Skeletal muscle tissue (tissue), 3 donors: ENCODE measurements at regions not wholly inside any gene's neighbourhood (a gene's known extent, or its start where the extent isn't known, plus 50 kb on each side); places are given as distances from the start of the nearest gene placed in this dataset.
"Not testable (repeated sequence)": the region's sequence is repeated elsewhere in the genome, so short reads cannot be mapped to it uniquely, and the experiment has no call there.

Experiments used
- H3K27ac ChIP-seq: one replicate; pipeline ENCODE4 v1.7.0; 2013; ENCODE audit warnings: mild to moderate bottlenecking, low read depth, low read length, inconsistent platforms
- H3K27me3 ChIP-seq, 3 donors: one replicate each; pipeline ENCODE4 v1.7.0; 2013; ENCODE audit warnings: low read length in 3 of 3; ENCODE audit not compliant: control insufficient read depth in 3 of 3, insufficient read depth in 3 of 3
- H3K36me3 ChIP-seq, 3 donors: one replicate each; pipeline ENCODE4 v1.7.0; 2013; ENCODE audit warnings: low read length in 3 of 3; ENCODE audit not compliant: control insufficient read depth in 3 of 3, insufficient read depth in 3 of 3
- H3K4me1 ChIP-seq, 3 donors: one replicate each; pipeline ENCODE4 v1.7.0; 2013; ENCODE audit warnings: low read length in 3 of 3, mild to moderate bottlenecking in 3 of 3; ENCODE audit not compliant: control insufficient read depth in 3 of 3, insufficient read depth in 3 of 3
- H3K4me3 ChIP-seq, 3 donors: one replicate each; pipeline ENCODE4 v1.7.0; 2013; ENCODE audit warnings: low read length in 3 of 3
- H3K9ac ChIP-seq, 3 donors: one replicate each; pipeline ENCODE4 v1.7.0; 2013; ENCODE audit warnings: low read length in 3 of 3, mild to moderate bottlenecking in 3 of 3, moderate library complexity in 2 of 3, low read depth in 1 of 3
- H3K9me3 ChIP-seq, 3 donors: one replicate each; pipeline ENCODE4 v1.7.0; 2013; ENCODE audit warnings: low read length in 3 of 3; ENCODE audit not compliant: control insufficient read depth in 3 of 3
- donor health status: Osteomylitis.

DNA sequence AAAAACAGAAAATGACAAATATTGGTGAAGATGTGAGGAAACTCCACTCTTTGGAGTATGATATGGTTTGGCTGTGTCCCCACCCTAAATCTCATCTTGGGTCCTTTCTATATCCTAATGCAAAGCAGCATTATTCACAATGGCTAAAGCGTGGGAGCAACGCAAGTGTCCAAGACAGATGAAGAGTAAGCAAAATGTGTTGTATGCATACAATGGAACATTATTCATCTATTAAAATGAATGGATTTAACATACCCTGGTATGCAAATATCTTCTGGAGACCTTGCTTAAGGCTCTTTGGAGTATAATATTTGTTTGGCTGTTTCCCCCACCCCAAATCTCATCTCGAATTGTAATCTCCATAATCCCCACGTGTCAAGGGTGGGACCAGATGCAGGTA is 839.8 kb upstream of the POM121L12 start:
- H3K4me3 ChIP-seq, result no peak overlapping the region
- H3K9me3 ChIP-seq, result peaks cover 0 to 4% (median 0%) of the 10 kb centered on the region in 3 donors
- H3K36me3 ChIP-seq, result no peaks in the 10 kb centered on the region
- no peaks in the 10 kb centered on the region for H3K27me3 ChIP-seq
- H3K4me1 ChIP-seq, result no peaks in the 10 kb centered on the region
- H3K27ac ChIP-seq, result no peak overlapping the region
- H3K9ac ChIP-seq, result no peak overlapping the region

DNA sequence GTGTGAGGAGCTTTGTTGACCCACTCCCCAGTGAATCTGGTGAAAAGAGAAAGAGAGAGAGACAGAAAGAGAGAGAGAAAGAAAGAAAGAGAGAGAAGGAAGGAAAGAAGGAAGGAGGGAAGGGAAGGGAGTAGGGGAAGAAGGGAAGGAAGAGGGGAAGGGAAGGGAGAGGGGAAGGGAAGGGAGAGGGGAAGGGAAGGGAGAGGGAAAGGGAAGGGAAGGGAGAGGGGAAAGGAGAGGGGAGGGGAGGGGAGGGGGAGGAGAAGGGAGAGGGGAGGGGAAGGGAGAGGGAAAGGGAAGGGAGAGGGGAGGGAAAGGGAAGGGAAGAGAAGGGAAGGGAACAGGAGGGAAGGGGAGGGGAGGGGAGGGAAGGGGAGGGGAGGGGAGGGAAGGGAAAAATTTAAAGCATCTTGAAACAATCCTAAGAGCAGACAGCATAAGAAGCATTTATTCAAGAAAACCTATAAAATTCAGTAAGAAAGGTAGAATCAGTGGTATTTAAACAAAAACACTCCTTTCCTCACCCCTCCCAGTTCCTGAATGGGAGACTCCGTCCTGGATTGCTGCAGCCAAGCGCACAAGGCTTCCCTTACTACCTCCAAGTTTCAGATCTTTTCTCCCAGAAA is 846.2 kb upstream of the POM121L12 start:
- Histone ChIP-seq H3K9me3 (peaks cover 0 to 4% (median 0%) of the 10 kb centered on the region in 3 donors), H3K36me3 (no peaks in the 10 kb centered on the region), H3K4me3 (no peak overlapping the region), H3K4me1 (no peaks in the 10 kb centered on the region), H3K27ac (no peak overlapping the region), H3K27me3 (no peaks in the 10 kb centered on the region), H3K9ac (no peak overlapping the region)

DNA sequence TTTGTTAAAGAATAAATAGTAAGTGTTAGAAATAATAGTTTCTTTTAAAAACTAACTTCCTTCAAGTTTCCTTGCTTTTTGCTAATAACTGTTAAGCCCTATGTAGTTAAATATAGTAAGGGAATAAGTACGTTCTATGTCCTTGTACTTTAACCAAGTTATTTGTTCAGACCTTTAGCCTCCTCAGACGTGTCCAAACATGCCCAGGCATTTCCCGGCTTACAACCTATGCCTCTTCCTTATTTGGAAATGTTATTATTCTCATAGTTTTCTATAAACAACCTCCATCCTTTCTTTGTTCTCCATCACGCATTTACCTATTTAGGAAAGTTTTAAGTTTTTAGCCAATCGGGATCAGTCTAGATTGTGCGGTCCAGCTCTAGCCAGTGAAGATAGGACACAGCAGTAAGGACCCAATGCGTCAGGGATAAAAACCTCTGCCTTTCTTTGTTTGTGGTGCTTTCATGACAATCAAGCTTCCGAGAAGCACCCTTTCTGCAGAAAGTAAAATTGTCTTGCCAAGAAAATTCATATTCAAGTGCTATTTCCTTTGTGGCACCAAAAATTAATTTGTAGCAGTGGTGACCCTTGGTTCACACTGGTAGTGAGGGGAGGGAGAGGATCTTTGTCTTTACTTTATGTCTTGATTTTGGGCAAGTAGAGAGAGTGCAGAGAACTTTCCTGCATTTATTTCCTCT is 851.3 kb upstream of the POM121L12 start:
- Histone ChIP-seq H3K4me1 (no peaks in the 10 kb centered on the region), H3K4me3 (no peak overlapping the region), H3K9me3 (no peaks in the 10 kb centered on the region), H3K9ac (no peak overlapping the region), H3K27me3 (no peaks in the 10 kb centered on the region), H3K36me3 (no peaks in the 10 kb centered on the region), H3K27ac (no peak overlapping the region)

DNA sequence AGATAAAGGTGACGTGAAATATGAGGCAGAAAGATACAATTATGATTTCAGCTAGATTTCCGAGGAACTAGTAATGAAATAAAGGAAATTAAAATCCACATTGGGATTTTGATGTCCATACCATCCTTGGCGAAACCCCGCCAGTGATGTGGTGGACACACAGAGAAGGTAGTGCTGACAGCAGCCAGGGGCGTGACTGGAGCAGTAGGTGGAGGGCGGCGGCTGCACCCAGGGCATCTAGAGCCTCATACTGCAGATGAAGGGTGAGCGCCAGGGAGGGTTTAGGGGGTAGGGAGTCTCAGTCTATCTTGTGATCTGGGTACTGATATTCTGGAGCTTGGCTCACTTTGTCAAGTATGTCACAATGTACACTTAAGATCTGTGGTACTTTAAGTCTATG is 855.5 kb upstream of the POM121L12 start:
- no peaks in the 10 kb centered on the region for H3K4me1 ChIP-seq

DNA sequence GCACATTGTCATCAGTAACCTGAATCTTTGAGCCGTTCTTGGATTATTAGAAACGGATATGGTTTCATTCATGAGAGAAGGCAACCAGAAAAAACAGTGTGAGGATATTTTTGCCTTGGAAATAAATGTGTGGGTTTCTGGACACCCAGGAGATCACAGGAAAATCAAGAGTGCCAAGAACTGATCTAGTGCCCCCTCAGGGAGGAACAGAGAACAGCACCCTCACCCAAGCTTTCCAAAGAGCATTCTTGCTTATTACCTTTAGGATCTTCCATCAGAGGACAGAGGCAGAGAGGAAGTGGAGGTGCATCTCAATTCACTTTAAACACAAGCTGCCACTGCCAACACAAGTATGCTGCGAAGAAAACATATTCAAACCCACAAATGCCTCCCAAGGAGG is 851.5 kb upstream of the COBL start:
- Histone ChIP-seq H3K4me1 (no peaks in the 10 kb centered on the region), H3K4me3 (no peak overlapping the region), H3K27ac (no peak overlapping the region), H3K9me3 (no peaks in the 10 kb centered on the region), H3K36me3 (no peaks in the 10 kb centered on the region), H3K27me3 (no peaks in the 10 kb centered on the region), H3K9ac (no peak overlapping the region)

More for the DNA sequence above, 855.5 kb upstream of the POM121L12 start:
- H3K27ac ChIP-seq, result no peak overlapping the region
- no peaks in the 10 kb centered on the region for H3K36me3 ChIP-seq
- no peak overlapping the region for H3K4me3 ChIP-seq
- no peaks in the 10 kb centered on the region for H3K27me3 ChIP-seq
- no peaks in the 10 kb centered on the region for H3K9me3 ChIP-seq
- no peak overlapping the region for H3K9ac ChIP-seq

DNA sequence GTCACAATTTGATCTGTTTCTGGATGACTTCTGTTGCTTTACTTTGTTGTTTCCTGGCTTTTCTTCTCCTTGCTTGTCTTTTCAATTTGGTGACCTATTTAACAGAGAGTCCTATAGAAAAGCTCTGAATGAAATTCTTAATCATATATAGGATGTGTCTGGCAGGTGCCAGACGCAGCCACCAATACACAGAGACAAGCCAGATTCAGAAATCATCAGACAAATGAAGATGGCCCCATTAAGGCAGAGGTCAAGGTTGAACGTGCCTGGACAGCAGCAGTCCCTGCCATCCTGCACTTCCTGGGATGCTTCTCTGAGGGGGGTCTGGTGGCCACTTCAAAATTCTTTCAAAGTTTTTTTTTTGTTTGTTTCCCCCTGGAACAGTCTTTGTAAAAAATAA is 846.7 kb upstream of the COBL start:
- H3K36me3 ChIP-seq, result no peaks in the 10 kb centered on the region
- H3K4me1 ChIP-seq, result no peaks in the 10 kb centered on the region
- no peak overlapping the region for H3K4me3 ChIP-seq
- no peaks in the 10 kb centered on the region for H3K9me3 ChIP-seq
- H3K27ac ChIP-seq, result no peak overlapping the region
- H3K9ac ChIP-seq, result no peak overlapping the region
- H3K27me3 ChIP-seq, result no peaks in the 10 kb centered on the region

DNA sequence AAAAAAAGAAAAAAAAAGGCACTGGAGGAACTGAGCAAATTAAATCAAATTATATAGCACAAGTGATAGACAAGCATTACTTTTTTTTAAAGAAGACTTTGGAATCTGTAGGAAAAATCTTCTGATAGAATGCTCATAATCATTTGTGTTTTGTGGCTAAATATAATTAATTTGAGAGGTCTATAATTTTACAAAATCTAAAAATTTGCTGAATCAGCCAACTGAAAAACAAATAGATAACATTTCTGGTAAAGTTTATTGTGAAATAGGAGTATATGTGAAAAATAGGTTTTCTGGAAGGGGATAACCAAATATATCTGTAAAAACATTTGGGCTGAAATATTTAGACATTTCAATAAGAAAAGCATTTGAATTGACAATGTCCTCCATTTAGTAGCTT is 844.9 kb upstream of the COBL start:
- H3K4me3 ChIP-seq, result no peak overlapping the region
- no peak overlapping the region for H3K9ac ChIP-seq
- H3K9me3 ChIP-seq, result no peaks in the 10 kb centered on the region
- H3K27me3 ChIP-seq, result no peaks in the 10 kb centered on the region
- H3K36me3 ChIP-seq, result no peaks in the 10 kb centered on the region
- no peaks in the 10 kb centered on the region for H3K4me1 ChIP-seq
- H3K27ac ChIP-seq, result no peak overlapping the region

DNA sequence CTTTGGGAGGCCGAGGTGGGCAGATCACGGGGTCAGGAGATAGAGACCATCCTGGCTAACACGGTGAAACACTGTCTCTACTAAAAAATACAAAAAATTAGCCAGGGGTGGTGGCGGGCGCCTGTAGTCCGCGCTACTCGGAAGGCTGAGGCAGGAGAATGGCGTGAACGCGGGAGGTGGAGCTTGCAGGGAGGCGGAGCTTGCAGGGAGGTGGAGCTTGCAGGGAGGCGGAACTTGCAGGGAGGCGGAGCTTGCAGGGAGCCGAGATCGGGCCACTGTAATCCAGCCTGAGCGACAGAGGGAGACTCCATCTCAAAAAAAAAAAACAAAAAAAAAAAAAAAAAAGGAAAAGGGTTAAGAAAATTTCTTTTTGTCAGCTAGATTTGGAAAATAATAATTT is 842.8 kb upstream of the COBL start:
- H3K4me1 ChIP-seq, H3K27ac ChIP-seq, H3K27me3 ChIP-seq: not testable (repeated sequence)

DNA sequence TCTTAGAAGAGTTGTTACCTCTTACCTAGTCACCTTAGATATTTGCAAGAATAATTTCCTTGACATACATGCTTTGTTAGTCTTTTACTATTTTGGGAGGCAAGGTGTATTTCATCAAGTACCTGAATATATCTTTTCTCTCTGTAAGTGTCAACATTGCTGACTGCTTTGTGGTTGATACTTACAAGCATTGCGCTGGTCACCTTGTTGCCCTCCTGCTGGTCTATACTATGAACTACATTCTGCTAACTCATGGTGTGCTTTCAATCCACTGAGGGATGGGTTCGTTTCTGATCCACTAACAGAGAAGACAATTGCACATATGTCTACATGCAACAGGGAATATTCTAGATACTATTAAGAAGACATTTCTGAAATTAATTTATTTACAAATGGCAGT is 837.8 kb upstream of the COBL start:
- Histone ChIP-seq H3K4me3 (no peak overlapping the region), H3K36me3 (no peaks in the 10 kb centered on the region), H3K9ac (no peak overlapping the region), H3K27me3 (no peaks in the 10 kb centered on the region), H3K4me1 (no peaks in the 10 kb centered on the region), H3K9me3 (peaks cover 0 to 3% (median 0%) of the 10 kb centered on the region in 3 donors), H3K27ac (no peak overlapping the region)

More for the DNA sequence above, 842.8 kb upstream of the COBL start:
- H3K9me3 ChIP-seq, H3K4me3 ChIP-seq, H3K36me3 ChIP-seq, H3K9ac ChIP-seq: not testable (repeated sequence)

DNA sequence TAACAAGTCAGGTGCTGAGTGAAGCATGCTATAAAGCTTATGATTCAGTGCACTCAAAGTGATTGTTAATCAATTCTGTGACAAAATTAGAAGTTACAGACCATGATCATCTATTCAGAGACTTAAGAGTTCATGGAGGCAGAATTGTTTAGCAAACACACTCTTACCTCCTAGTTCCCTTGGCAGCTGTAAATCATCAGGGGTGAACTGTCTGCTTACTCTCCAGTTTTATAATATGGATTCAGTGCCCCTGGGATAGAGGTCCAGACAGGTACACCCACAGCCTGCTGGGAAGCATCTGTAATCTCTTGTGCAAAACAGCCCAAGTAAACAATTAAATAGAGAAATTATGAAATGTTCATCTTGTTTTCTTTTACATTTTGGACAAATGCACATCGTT is 835.0 kb upstream of the COBL start:
- Histone ChIP-seq H3K4me3 (no peak overlapping the region), H3K27ac (no peak overlapping the region), H3K27me3 (no peaks in the 10 kb centered on the region), H3K4me1 (no peaks in the 10 kb centered on the region), H3K36me3 (no peaks in the 10 kb centered on the region), H3K9me3 (peaks cover 0 to 3% (median 0%) of the 10 kb centered on the region in 3 donors), H3K9ac (no peak overlapping the region)
